ENCODE measurements at regions not wholly inside any gene's neighbourhood (a gene's known extent, or its start where the extent isn't known, plus 50 kb on each side); places are given as distances from the start of the nearest gene placed in this dataset.

DNA sequence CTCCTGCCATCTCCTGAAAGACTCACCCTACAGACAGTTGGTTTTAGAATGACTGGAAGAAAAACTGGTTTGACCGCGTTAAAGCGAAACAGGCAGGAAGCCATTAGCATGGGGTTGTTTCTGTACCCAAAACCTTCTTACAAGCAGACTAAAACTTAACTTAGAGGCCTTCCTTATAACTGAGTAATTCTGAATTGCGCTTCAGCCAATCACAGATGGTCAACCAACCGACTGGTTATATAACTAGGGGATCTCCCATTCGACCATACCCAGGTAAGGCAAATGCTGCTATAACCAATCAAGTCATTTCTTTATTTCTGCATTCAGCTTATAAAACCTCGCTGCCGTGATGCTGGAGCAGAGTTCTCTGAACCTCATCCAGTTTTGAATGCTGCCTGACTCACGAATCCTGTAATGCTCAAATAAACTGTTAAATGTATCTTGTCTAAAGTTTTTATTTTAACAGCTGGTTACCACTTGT is 87.8 kb upstream of the DRD2 start:
- DNase-seq (ENCODE audit: low read depth), result peak; percentile 28
- no peak overlapping the region for H3K4me3 ChIP-seq (ENCODE audit: low read depth, low read length)
- no peak for FAIRE-seq
- H3K27me3 ChIP-seq (ENCODE audit: control insufficient read depth, insufficient read depth, low read length), result no peaks in the 10 kb centered on the region
- H3K36me3 ChIP-seq (ENCODE audit: control insufficient read depth, insufficient read depth, low read length), result no peaks in the 10 kb centered on the region
- TF ChIP-seq CTCF (IDR thresholded peaks at IDR 0.05; ENCODE audit: insufficient read depth, low read length, severe bottlenecking), result no peak

DNA sequence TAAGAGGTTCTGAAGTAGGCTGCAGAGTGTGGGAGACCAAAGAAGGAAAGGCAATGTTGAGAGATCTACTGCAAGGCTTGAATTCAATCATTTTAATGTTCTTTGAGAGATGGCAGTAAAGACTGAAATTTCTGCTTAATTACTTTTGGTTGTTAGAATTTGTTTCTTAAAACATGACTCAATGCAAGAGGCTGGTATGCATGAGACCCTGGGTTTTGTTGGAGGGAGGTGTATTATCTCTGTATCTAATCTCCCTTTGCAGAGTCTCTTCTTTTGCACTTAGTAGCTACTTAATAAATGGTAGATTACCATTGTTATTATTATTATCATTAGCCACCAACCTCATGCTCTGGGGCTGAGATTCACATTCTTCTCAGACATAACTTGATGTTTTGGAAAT is 87.4 kb upstream of the DRD2 start:
- FAIRE-seq (no peak), DNase-seq (ENCODE audit: low read depth) (no peak)
- H3K36me3 ChIP-seq (ENCODE audit: control insufficient read depth, insufficient read depth, low read length), result no peaks in the 10 kb centered on the region
- no peak for TF ChIP-seq CTCF (IDR thresholded peaks at IDR 0.05; ENCODE audit: insufficient read depth, low read length, severe bottlenecking)
- no peak overlapping the region for H3K4me3 ChIP-seq (ENCODE audit: low read depth, low read length)
- H3K27me3 ChIP-seq (ENCODE audit: control insufficient read depth, insufficient read depth, low read length), result no peaks in the 10 kb centered on the region

DNA sequence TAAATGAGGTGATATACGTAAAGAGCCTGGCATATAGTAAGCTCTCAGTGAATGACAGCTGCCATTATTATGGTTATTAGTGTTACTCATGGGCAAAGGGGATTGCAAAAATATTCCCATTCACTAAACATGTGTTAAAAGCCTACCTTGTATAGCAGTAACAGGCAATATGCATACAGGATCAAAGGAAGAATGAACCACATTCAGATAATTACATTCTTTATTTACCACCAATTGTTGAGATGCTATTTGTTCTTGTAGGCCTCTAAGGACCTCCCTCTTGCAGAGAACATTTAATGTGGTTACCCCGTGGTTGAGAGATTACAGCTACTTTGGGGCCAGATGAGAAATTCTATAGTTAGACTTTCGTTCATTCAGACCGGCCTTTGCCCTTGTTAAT is 82.7 kb upstream of the DRD2 start:
- Histone ChIP-seq H3K36me3 (ENCODE audit: control insufficient read depth, insufficient read depth, low read length) (no peaks in the 10 kb centered on the region), H3K4me3 (ENCODE audit: low read depth, low read length) (no peak overlapping the region), H3K27me3 (ENCODE audit: control insufficient read depth, insufficient read depth, low read length) (no peaks in the 10 kb centered on the region)
- FAIRE-seq (no peak), DNase-seq (ENCODE audit: low read depth) (no peak)
- TF ChIP-seq CTCF (IDR thresholded peaks at IDR 0.05; ENCODE audit: insufficient read depth, low read length, severe bottlenecking), result no peak

GRCh38 chr11:113556036-113556435 is 80.8 kb upstream of the DRD2 start:
- DNase-seq (ENCODE audit: low read depth) (no peak), FAIRE-seq (no peak)
- H3K36me3 ChIP-seq (ENCODE audit: control insufficient read depth, insufficient read depth, low read length), result no peaks in the 10 kb centered on the region
- H3K4me3 ChIP-seq (ENCODE audit: low read depth, low read length), result no peak overlapping the region
- no peak for TF ChIP-seq CTCF (IDR thresholded peaks at IDR 0.05; ENCODE audit: insufficient read depth, low read length, severe bottlenecking)
- no peaks in the 10 kb centered on the region for H3K27me3 ChIP-seq (ENCODE audit: control insufficient read depth, insufficient read depth, low read length)

DNA sequence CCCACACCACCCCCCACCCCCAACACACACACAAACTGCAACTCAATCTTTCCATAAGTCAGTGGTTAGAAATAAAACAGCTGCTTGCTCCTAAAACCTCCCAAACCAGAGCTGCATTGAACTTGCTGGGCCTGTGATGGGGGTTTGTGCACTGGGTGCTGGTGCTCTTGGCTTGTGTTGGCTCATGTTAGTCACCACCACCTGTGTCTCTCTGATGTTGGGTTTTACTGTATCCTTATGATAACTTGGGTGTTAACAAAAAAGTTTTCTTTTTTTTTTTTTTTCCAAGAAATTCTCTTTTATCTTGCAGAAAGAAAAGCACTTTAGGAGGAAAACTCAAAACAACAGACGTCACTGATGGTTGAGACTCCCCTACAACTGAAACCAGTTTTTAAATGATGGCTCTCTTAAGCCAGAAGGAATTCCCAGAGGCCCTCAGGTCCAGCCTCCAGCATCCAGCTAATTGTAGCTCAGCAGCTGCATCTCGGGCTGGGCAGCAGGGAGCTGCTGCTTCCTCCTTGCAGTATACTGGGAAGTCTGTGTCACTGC is 79.9 kb upstream of the DRD2 start:
- FAIRE-seq (no peak), DNase-seq (ENCODE audit: low read depth) (no peak)
- no peak for TF ChIP-seq CTCF (IDR thresholded peaks at IDR 0.05; ENCODE audit: insufficient read depth, low read length, severe bottlenecking)
- Histone ChIP-seq H3K27me3 (ENCODE audit: control insufficient read depth, insufficient read depth, low read length) (no peaks in the 10 kb centered on the region), H3K36me3 (ENCODE audit: control insufficient read depth, insufficient read depth, low read length) (no peaks in the 10 kb centered on the region), H3K4me3 (ENCODE audit: low read depth, low read length) (no peak overlapping the region)

GRCh38 chr11:113554526-113554925 is 79.3 kb upstream of the DRD2 start:
- H3K27me3 ChIP-seq (ENCODE audit: control insufficient read depth, insufficient read depth, low read length), result no peaks in the 10 kb centered on the region
- DNase-seq (ENCODE audit: low read depth) (peak; percentile 71), FAIRE-seq (no peak)
- no peak overlapping the region for H3K4me3 ChIP-seq (ENCODE audit: low read depth, low read length)
- no peak for TF ChIP-seq CTCF (IDR thresholded peaks at IDR 0.05; ENCODE audit: insufficient read depth, low read length, severe bottlenecking)
- no peaks in the 10 kb centered on the region for H3K36me3 ChIP-seq (ENCODE audit: control insufficient read depth, insufficient read depth, low read length)

All from bronchial epithelial cell (primary cell).